NCI-H82 treated with DMSO at 0.1 percent for 48 hours (cell line): ENCODE measurements at regions not wholly inside any gene's neighbourhood (a gene's known extent, or its start where the extent isn't known, plus 50 kb on each side); places are given as distances from the start of the nearest gene placed in this dataset.
"Not testable (repeated sequence)": the region's sequence is repeated elsewhere in the genome, so short reads cannot be mapped to it uniquely, and the experiment has no call there.

ENCODE experiments used
- DNase-seq: peaks from one replicate; lab custom pipeline; 2025; ENCODE audit not compliant: unreplicated experiment; lab: John Stamatoyannopoulos, UW

- not testable (repeated sequence) for DNase-seq
Observed at GRCh38 chr7:91755121-91755520, 125.4 kb downstream of the MTERF1 start.

DNA sequence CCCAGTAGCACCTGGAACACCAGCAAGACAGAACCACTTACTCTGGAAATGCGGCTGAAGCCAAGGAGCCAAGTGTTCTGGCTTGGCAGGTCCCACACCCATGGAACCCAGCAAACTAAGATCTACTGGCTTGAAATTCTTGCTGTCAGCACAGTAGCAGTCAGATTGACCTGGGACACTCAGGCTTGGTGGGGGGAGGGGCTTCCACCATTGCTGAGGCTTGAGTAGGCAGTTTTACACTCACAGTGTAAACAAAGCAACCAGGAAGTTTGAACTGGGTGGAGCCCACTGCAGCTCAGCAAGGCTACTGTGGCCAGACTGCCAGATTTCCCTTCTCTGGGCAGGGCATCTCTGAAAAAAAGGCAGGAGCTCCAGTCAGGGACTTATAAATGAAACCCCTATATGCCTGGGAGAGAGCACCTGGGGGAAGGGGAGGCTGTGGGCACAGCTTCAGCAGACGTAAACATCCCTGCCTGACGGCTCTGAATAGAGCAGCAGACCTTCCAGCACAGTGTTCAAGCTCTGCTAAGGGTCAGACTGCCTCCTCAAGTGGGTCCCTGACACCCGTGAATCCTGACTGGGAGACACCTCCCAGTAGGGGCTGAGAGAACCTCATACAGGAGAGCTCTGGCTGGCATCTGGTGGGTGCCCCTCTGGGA lies 121.2 kb downstream of the MTERF1 start:
- DNase-seq = no peak

GRCh38 chr7:91767820-91768219 lies 112.7 kb downstream of the MTERF1 start:
- DNase-seq = no peak

GRCh38 chr7:91771394-91771793 lies 109.1 kb downstream of the MTERF1 start:
- DNase-seq = no peak

DNA sequence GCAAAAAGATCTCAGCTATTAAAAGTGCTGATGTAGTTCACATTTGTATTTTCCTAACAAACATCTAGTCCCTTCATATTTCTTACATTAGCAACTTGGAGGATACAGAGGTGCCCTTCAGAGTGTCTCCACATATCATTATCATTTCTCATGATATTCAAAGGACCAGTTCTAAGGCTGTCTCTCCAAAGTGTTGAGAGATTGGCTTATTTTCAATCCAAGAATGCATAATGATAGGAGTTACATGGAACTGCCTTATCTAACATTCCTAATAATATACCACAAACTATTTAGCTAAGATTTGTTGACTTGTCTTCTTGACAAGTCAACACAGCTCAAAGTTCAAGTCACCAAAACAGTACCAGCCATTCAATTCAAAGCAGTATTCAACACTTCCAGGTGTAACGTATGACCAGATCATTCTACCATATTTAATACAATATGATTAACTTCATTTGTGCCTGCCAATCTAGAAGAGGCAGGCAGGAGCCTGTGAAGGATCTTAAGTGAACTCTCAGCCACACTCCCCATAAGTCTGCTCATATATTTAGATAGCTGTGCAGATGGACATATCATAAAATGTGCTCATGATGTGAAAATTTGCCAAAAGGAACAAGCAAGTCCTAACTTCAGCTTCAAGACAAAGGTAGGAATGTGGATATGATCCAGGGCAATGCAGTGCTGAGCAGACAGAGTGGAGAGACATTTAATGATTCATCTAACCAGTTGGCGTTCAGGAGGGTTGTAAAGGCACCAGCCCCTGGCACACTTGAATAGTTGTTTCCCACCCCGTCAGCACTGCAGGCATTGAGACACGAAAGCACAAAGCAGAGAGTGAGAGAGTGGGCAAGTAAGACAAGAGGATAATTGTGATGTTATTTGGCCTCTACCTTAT lies 108.3 kb downstream of the MTERF1 start:
- no peak for DNase-seq

GRCh38 chr7:91776171-91776570 lies 104.3 kb downstream of the MTERF1 start:
- no peak for DNase-seq

DNA sequence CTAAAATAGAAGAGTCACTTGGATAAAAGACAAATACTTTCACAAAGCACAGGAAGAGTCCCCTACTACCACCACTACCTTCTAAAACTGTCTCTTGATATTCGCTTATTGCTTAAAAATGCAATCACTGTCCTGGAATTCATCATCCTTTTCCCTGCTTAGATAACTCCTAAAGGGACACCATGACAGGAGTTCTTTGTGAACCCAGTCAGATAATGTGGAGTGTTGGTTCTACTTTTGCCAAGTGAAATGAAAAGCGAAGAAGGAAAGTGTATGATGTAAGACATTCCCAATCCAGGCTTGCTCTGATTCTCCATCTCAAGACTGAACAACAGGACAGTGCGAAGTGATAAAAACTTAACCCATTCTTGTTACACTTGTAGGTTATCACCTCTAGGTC lies 103.0 kb downstream of the MTERF1 start:
- no peak for DNase-seq

GRCh38 chr7:91778416-91778815 lies 102.1 kb downstream of the MTERF1 start:
- DNase-seq = peak; percentile 79

DNA sequence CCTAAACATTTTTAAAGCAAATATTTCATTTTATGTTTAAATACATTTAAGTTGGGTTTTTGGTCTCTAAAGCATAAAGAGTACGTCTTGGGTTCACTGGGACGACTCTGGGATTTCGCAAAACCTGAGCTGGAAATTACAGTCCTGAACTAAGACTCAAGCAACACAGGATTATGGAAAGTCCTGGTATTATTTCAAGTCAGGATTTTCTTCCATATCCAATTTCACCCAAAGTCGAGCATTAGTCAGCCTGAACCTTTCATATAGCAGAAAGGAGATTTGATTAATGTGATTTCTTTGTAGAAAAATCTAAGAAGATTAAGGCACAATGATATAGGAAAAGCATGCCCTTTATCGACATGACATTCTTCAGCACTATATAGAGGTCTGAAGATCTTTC lies 100.0 kb downstream of the MTERF1 start:
- peak; percentile 67 for DNase-seq

- no peak for DNase-seq
Observed at GRCh38 chr7:91784469-91784868, 96.0 kb downstream of the MTERF1 start.

GRCh38 chr7:91787931-91788330 lies 92.6 kb downstream of the MTERF1 start:
- DNase-seq = no peak

- DNase-seq = no peak
Observed at GRCh38 chr7:91789086-91789485, 91.4 kb downstream of the MTERF1 start.

- DNase-seq = no peak
Observed at GRCh38 chr7:91789558-91789957, 90.9 kb downstream of the MTERF1 start.

DNA sequence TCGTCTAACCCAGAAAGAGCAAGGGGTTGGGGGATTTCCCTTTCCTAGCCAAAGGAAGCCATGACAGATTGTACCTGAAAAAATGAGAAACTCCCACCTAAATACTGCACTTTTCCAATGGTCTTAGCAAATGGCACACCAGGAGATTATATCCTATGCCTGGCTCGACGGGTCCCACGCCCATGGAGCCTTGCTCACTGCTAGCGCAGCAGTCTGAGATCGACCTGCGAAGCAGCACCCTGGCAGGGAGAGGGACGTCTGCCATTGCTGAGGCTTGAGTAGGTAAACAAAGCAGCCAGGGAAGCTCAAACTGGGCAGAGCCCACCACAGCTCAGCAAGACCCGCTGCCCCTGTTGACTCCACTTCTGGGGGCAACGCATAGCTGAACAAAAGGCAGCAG lies 89.9 kb downstream of the MTERF1 start:
- DNase-seq = not testable (repeated sequence)

DNA sequence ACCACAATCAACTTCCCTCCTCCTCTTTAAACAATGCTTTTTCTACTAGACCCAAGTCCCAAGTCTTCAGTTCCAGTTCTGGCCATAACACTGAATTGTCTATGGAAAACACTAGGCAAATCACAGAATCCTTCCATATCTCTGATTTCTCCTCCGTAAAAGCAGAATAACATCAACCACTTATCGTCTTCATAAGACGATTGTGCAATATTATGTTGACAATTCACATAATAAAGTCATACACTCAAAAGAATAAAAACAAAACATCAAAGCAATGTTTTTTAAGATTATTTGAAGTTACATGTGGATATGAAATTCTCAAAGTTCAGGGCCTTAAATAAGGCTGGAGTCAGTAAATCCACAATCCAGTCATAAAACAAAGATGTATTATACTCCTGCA lies 84.4 kb downstream of the MTERF1 start:
- no peak for DNase-seq

DNA sequence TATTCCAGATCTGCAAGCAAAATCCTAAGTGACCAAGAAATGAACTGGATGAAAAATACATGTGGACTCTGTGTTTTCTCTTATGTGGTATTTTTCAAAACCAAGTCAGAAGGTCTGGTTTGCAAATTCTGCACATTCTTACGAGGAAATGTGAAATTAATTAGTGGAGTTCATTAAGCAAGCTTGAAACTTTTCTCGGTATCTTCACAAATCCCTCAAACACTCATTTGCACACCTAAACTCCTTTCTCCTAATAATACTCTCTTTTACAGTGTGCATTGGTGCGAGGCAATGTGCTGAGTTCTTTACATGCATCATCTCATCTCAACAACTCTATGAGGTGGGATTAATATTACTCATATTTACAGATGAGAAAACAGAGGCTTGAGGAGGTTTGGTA lies 82.1 kb downstream of the MTERF1 start:
- DNase-seq = no peak

- DNase-seq = no peak
Observed at GRCh38 chr7:91800389-91800788, 80.1 kb downstream of the MTERF1 start.

GRCh38 chr7:91801331-91801983 lies 79.0 kb downstream of the MTERF1 start:
- no peak for DNase-seq

- DNase-seq = no peak
Observed at GRCh38 chr7:91811236-91811635, 69.3 kb downstream of the MTERF1 start.

- DNase-seq = no peak
Observed at GRCh38 chr7:91811641-91812040, 68.9 kb downstream of the MTERF1 start.

- no peak for DNase-seq
Observed at GRCh38 chr7:91812388-91812787, 68.1 kb downstream of the MTERF1 start.

DNA sequence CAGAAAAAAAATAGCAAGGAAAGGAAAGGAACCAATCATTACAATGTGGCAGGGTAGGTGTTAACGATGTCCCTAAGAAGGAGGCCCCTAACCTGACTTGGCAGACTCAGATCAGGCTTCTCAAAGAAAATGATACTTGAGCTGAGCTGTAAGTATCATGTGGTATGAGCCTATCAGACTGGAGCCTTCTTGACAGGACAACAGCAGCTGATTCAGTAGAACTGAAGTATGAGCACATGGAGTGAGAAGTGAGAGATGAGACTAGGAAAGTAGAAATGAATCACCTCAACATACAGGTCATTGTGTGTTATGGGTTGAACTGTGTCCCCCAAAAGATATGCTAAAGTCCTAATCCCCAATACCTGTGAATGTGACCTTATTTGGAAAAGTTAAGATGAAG lies 66.3 kb downstream of the MTERF1 start:
- DNase-seq = no peak
